H1 (cell line): ENCODE measurements at regions not wholly inside any gene's neighbourhood (a gene's known extent, or its start where the extent isn't known, plus 50 kb on each side); places are given as distances from the start of the nearest gene placed in this dataset.

ENCODE experiments used
- CTCF ChIA-PET: fragments of 300-600 bp; sonication (Branson Sonifier 250); formaldehyde crosslinking; loops from one replicate; lab custom pipeline; 2021; ENCODE audit not compliant: partially characterized antibody; lab: Charles Lee
- POLR2A ChIA-PET: fragments of 300-600 bp; sonication (Branson Sonifier 250); formaldehyde crosslinking; loops from one replicate; lab custom pipeline; 2021; ENCODE audit warnings: inconsistent platforms; ENCODE audit not compliant: partially characterized antibody; lab: Charles Lee
- DNase-seq, 2 experiments: peaks; one replicate each; pipeline versions ENCODE4 v3.0.0 to v3.0.0-alpha.2; 2010 to 2022; ENCODE audit warnings: low spot score in 2 of 2, low read depth in 1 of 2, mixed read lengths in 1 of 2
- FAIRE-seq: peaks from 2 replicates; lab custom pipeline; 2011; peaks lifted over from hg19 to GRCh38; lab: Jason Lieb, UNC
- H2AFZ ChIP-seq: 2 replicates; pipeline ENCODE4 v1.8.1; 2012; ENCODE audit warnings: low read length, inconsistent platforms
- H2AK5ac ChIP-seq: 2 replicates; pipeline ENCODE4 v1.6.1; 2013; ENCODE audit warnings: low read depth, low read length
- H2BK120ac ChIP-seq: replicated peaks from 2 replicates; pipeline ENCODE3; 2013; ENCODE audit warnings: low read depth, low read length, inconsistent platforms
- H2BK12ac ChIP-seq: 2 replicates; pipeline ENCODE4 v1.6.1; 2013; ENCODE audit warnings: low read depth, low read length
- H2BK15ac ChIP-seq: 2 replicates; pipeline ENCODE4 v1.6.1; 2013; ENCODE audit warnings: low read length
- H2BK20ac ChIP-seq: 2 replicates; pipeline ENCODE4 v1.6.1; 2013; ENCODE audit warnings: low read length
- H2BK5ac ChIP-seq: 2 replicates; pipeline ENCODE4 v1.6.1; 2013; ENCODE audit warnings: low read depth, low read length
- H3K14ac ChIP-seq: 2 replicates; pipeline ENCODE4 v1.6.1; 2013; ENCODE audit warnings: inconsistent platforms; ENCODE audit not compliant: insufficient read length
- H3K18ac ChIP-seq: 2 replicates; pipeline ENCODE4 v1.6.1; 2013; ENCODE audit warnings: low read length; ENCODE audit errors: extremely low read depth
- H3K23ac ChIP-seq: 2 replicates; pipeline ENCODE4 v1.6.1; 2013; ENCODE audit warnings: inconsistent platforms; ENCODE audit not compliant: insufficient read length
- H3K23me2 ChIP-seq: 2 replicates; pipeline ENCODE4 v1.6.1; 2013; ENCODE audit warnings: low read depth, low read length
- H3K27ac ChIP-seq: 2 replicates; pipeline ENCODE4 v1.6.1; 2011; ENCODE audit warnings: low read depth, low read length, inconsistent platforms
- H3K27me3 ChIP-seq, 4 experiments: replicated peaks in 1 of 4; 1 replicate in 1 of 4; 2 replicates in 3 of 4; pipeline versions ENCODE4 v1.6.1 to v1.8.1; 2011 to 2013; ENCODE audit warnings: low read length in 3 of 4, mild to moderate bottlenecking in 3 of 4, inconsistent platforms in 2 of 4, mixed read lengths in 2 of 4, moderate library complexity in 1 of 4; ENCODE audit not compliant: control insufficient read depth in 3 of 4, insufficient read depth in 3 of 4; ENCODE audit errors: extremely low read depth in 1 of 4
- H3K36me3 ChIP-seq, 4 experiments: 2 replicates each; pipeline versions ENCODE4 v1.6.1 to v1.8.1; 2011 to 2013; ENCODE audit warnings: mild to moderate bottlenecking in 4 of 4, low read length in 3 of 4, moderate library complexity in 2 of 4, control low read depth in 1 of 4, inconsistent platforms in 1 of 4; ENCODE audit not compliant: insufficient read depth in 4 of 4, control insufficient read depth in 2 of 4
- H3K4ac ChIP-seq: replicated peaks from 2 replicates; pipeline ENCODE3; 2013; ENCODE audit warnings: low read length, low read depth, mixed read lengths, inconsistent platforms; ENCODE audit not compliant: insufficient read length
- H3K4me1 ChIP-seq, 4 experiments: replicated peaks in 1 of 4; 1 replicate in 1 of 4; 2 replicates in 3 of 4; pipeline versions ENCODE4 v1.6.1 to v1.8.1; 2011 to 2013; ENCODE audit warnings: low read length in 3 of 4, inconsistent platforms in 2 of 4, mixed read lengths in 1 of 4; ENCODE audit not compliant: insufficient read depth in 4 of 4, control insufficient read depth in 3 of 4
- H3K4me2 ChIP-seq, 2 experiments: 2 replicates each; pipeline versions ENCODE4 v1.6.1 to v1.8.1; 2011 to 2013; ENCODE audit warnings: low read depth in 2 of 2, low read length in 2 of 2, control low read depth in 1 of 2, inconsistent platforms in 1 of 2, mild to moderate bottlenecking in 1 of 2; ENCODE audit not compliant: insufficient read depth in 1 of 2
- H3K4me3 ChIP-seq, 4 experiments: fragments of 200-600, 300-600 bp in 1 of 4; sonication (generic), shearing (Covaris generic), sonication (Bioruptor Twin) in 1 of 4; 2 replicates each; pipeline versions ENCODE4 v1.5.1 to v1.8.1; 2011 to 2016; ENCODE audit warnings: low read length in 4 of 4, low read depth in 3 of 4, control low read depth in 2 of 4, inconsistent platforms in 2 of 4, mild to moderate bottlenecking in 2 of 4, mixed read lengths in 1 of 4, moderate library complexity in 1 of 4; ENCODE audit not compliant: insufficient read depth in 2 of 4; ENCODE audit errors: extremely low read depth in 1 of 4
- H3K56ac ChIP-seq: replicated peaks from 2 replicates; pipeline ENCODE3; 2013; ENCODE audit warnings: low read depth, mild to moderate bottlenecking, mixed read lengths, low read length, inconsistent platforms; ENCODE audit not compliant: insufficient read length
- H3K79me1 ChIP-seq: 2 replicates; pipeline ENCODE4 v1.6.1; 2013; ENCODE audit warnings: low read depth, low read length, control low read depth
- H3K79me2 ChIP-seq, 2 experiments: 2 replicates each; pipeline versions ENCODE4 v1.6.1 to v1.8.1; 2012 to 2013; ENCODE audit warnings: low read length in 2 of 2, mild to moderate bottlenecking in 2 of 2, inconsistent platforms in 1 of 2; ENCODE audit not compliant: insufficient read depth in 2 of 2, control insufficient read depth in 1 of 2
- H3K9ac ChIP-seq, 4 experiments: replicated peaks in 1 of 4; 1 replicate in 1 of 4; 2 replicates in 3 of 4; pipeline versions ENCODE4 v1.6.1 to v1.8.1; 2011 to 2013; ENCODE audit warnings: low read depth in 3 of 4, low read length in 3 of 4, control low read depth in 2 of 4, mild to moderate bottlenecking in 2 of 4, moderate library complexity in 2 of 4, inconsistent platforms in 1 of 4; ENCODE audit errors: extremely low read depth in 1 of 4
- H3K9me3 ChIP-seq, 2 experiments: 2 replicates each; pipeline versions ENCODE4 v1.6.1 to v1.8.1; 2012 to 2013; ENCODE audit warnings: mild to moderate bottlenecking in 2 of 2, moderate library complexity in 2 of 2, control low read depth in 1 of 2, inconsistent platforms in 1 of 2, low read depth in 1 of 2, low read length in 1 of 2, mixed read lengths in 1 of 2; ENCODE audit not compliant: insufficient read depth in 2 of 2
- H4K20me1 ChIP-seq, 2 experiments: replicated peaks in 1 of 2; 2 replicates each; pipeline versions ENCODE3 to v1.8.1; 2011 to 2013; ENCODE audit warnings: inconsistent platforms in 2 of 2, low read length in 2 of 2, mild to moderate bottlenecking in 1 of 2; ENCODE audit not compliant: insufficient read depth in 2 of 2, control insufficient read depth in 1 of 2
- H4K5ac ChIP-seq: 2 replicates; pipeline ENCODE4 v1.6.1; 2013; ENCODE audit warnings: low read length, low read depth, mixed read lengths, inconsistent platforms; ENCODE audit not compliant: insufficient read length
- H4K8ac ChIP-seq: 2 replicates; pipeline ENCODE4 v1.8.0; 2013; ENCODE audit warnings: mild to moderate bottlenecking, moderate library complexity, low read length, inconsistent platforms; ENCODE audit not compliant: insufficient read depth; ENCODE audit errors: extremely low read depth
- H4K91ac ChIP-seq: replicated peaks from 2 replicates; pipeline ENCODE3; 2013; ENCODE audit warnings: low read length, mixed read lengths, inconsistent platforms; ENCODE audit not compliant: insufficient read length
- CBX8 ChIP-seq: fragments of 300-800, 300-1000 bp; sonication (generic); IDR thresholded peaks from 2 replicates; pipeline ENCODE4 v1.7.1; 2016; ENCODE audit warnings: low read depth, low read length, borderline replicate concordance
- CHD1 ChIP-seq: IDR thresholded peaks from 2 replicates; pipeline ENCODE4 v1.6.1; 2012; ENCODE audit warnings: low read depth, low read length, improper control_type of control experiment
- SIN3A ChIP-seq, 2 experiments: IDR thresholded peaks in 1 of 2; conservative IDR thresholded peaks in 1 of 2; 2 replicates each; pipeline ENCODE4 v1.6.1; 2011 to 2012; ENCODE audit warnings: low read length in 2 of 2, improper control_type of control experiment in 1 of 2, low read depth in 1 of 2, mild to moderate bottlenecking in 1 of 2
- WGBS, 2 experiments: shearing (Covaris generic) in 1 of 2; methylation state at CpG; one replicate each; pipeline versions ENCODE4 v1.1.6 to v1.1.7; 2013 to 2015; ENCODE audit warnings: low lambda C conversion rate in 2 of 2, mixed read lengths in 2 of 2, inconsistent platforms in 1 of 2, low coverage in 1 of 2, missing lambda C conversion rate in 1 of 2; ENCODE audit not compliant: insufficient replicate concordance in 2 of 2, insufficient coverage in 1 of 2, insufficient read length in 1 of 2; ENCODE audit errors: extremely low coverage in 1 of 2, missing lambda C conversion rate in 1 of 2; 5-methylcytosine and 5-hydroxymethylcytosine counted together

- no peaks in the 10 kb centered on the region for H3K4me1 ChIP-seq
- no peaks in the 10 kb centered on the region for H3K79me2 ChIP-seq
- H2BK5ac ChIP-seq, result no peak overlapping the region
- H3K9me3 ChIP-seq, result no peaks in the 10 kb centered on the region; a peak in 1 of 4 replicates
- ChIA-PET CTCF (interaction anchor here (2.0 to 4.4 kb wide), 4 partner anchors 9 to 180 kb away, joined by 7 to 28 read pairs (median 10); no protein-coding TSS in a partner anchor), POLR2A (no interaction called here)
- no peak overlapping the region for H2BK20ac ChIP-seq
- H3K14ac ChIP-seq, result no peak overlapping the region
- 92% methylated on average over 3 of the region's 3 CpGs; no CpG with 5 or more reads in 1 of the 2 experiments for WGBS, 2 experiments
- H3K4me2 ChIP-seq, result no peak overlapping the region
- no peak for FAIRE-seq
- no peaks in the 10 kb centered on the region for H3K36me3 ChIP-seq
- no peak overlapping the region for H3K27ac ChIP-seq
- H3K18ac ChIP-seq, result no peak overlapping the region
- H3K56ac ChIP-seq, result no peak overlapping the region
- no peak overlapping the region for H4K5ac ChIP-seq
- no peak overlapping the region for H3K9ac ChIP-seq
- no peaks in the 10 kb centered on the region for H3K79me1 ChIP-seq
- no peak overlapping the region for H2BK120ac ChIP-seq
- no peak overlapping the region for H3K23ac ChIP-seq
- no peaks in the 10 kb centered on the region for H4K20me1 ChIP-seq
- no peak for DNase-seq
- H3K4ac ChIP-seq, result no peak overlapping the region
- no peak overlapping the region for H4K8ac ChIP-seq
- H2AK5ac ChIP-seq, result no peak overlapping the region
- no peak overlapping the region for H2BK15ac ChIP-seq
- no peak overlapping the region for H3K4me3 ChIP-seq
- no peaks in the 10 kb centered on the region for H3K27me3 ChIP-seq
- no peak overlapping the region for H2AFZ ChIP-seq
- no peaks in the 10 kb centered on the region for H3K23me2 ChIP-seq
- no peak overlapping the region for H2BK12ac ChIP-seq
- no peak overlapping the region for H4K91ac ChIP-seq
- TF ChIP-seq SIN3A (conservative IDR thresholded peaks at IDR 0.05 in 1 of 2, IDR thresholded peaks at IDR 0.05 in 1 of 2; ENCODE audit: low read depth in 1 of 2, low read length in 2 of 2), result no peak
- TF ChIP-seq CHD1, result no peak
- no peak for TF ChIP-seq CBX8
These were observed 144.3 kb downstream of the TFCP2L1 start for GRCh38 chr2:121140734-121141133.
